Osteoblast (primary cell): ENCODE measurements at regions not wholly inside any gene's neighbourhood (a gene's known extent, or its start where the extent isn't known, plus 50 kb on each side); places are given as distances from the start of the nearest gene placed in this dataset.

Experiments
- DNase-seq: peaks from one replicate; pipeline ENCODE4 v3.0.0; 2011; ENCODE audit warnings: low spot score, mixed read lengths; ENCODE audit not compliant: insufficient read length; ENCODE audit errors: missing footprints
- H2AFZ ChIP-seq: 2 replicates; pipeline ENCODE4 v1.6.0; 2011; ENCODE audit warnings: mild to moderate bottlenecking, low read length
- H3K27ac ChIP-seq: 2 replicates; pipeline ENCODE4 v1.5.1; 2011; ENCODE audit warnings: mild to moderate bottlenecking, low read depth, low read length, moderate library complexity
- H3K27me3 ChIP-seq: 2 replicates; pipeline ENCODE4 v1.6.0; 2012; ENCODE audit warnings: mild to moderate bottlenecking, control low read depth, inconsistent platforms, low read length, moderate library complexity; ENCODE audit not compliant: insufficient read depth
- H3K36me3 ChIP-seq: 2 replicates; pipeline ENCODE4 v1.5.1; 2011; ENCODE audit warnings: mild to moderate bottlenecking, low read length, control low read depth, moderate library complexity; ENCODE audit not compliant: insufficient read depth
- H3K4me1 ChIP-seq: 2 replicates; pipeline ENCODE4 v1.5.1; 2011; ENCODE audit warnings: mild to moderate bottlenecking, low read length, control low read depth, moderate library complexity; ENCODE audit not compliant: insufficient read depth
- H3K4me2 ChIP-seq: 2 replicates; pipeline ENCODE4 v1.6.0; 2011; ENCODE audit warnings: mild to moderate bottlenecking, low read length; ENCODE audit not compliant: insufficient read depth
- H3K4me3 ChIP-seq: fragments of 200-600 bp; sonication (generic); 3 replicates; pipeline ENCODE4 v1.5.1; 2012; ENCODE audit warnings: mild to moderate bottlenecking, low read length, inconsistent platforms; ENCODE audit not compliant: insufficient read depth
- H3K79me2 ChIP-seq: 2 replicates; pipeline ENCODE4 v1.6.0; 2012; ENCODE audit warnings: mild to moderate bottlenecking, low read length, control low read depth, inconsistent platforms; ENCODE audit not compliant: insufficient read depth
- H3K9me3 ChIP-seq: 2 replicates; pipeline ENCODE4 v1.5.1; 2011; ENCODE audit warnings: low read depth, low read length, control low read depth
- H4K20me1 ChIP-seq: 2 replicates; pipeline ENCODE4 v1.6.0; 2012; ENCODE audit warnings: mild to moderate bottlenecking, low read length, control low read depth; ENCODE audit not compliant: insufficient read depth
- CTCF ChIP-seq: IDR thresholded peaks from 2 replicates; pipeline ENCODE4 v1.5.1; 2011; ENCODE audit warnings: mild to moderate bottlenecking, low read depth, low read length, moderate library complexity; ENCODE audit errors: extremely low read depth

GRCh38 chr22:27594020-27594419, 207.5 kb downstream of the MN1 start:
- no peaks in the 10 kb centered on the region for H4K20me1 ChIP-seq
- no peak overlapping the region for H2AFZ ChIP-seq
- H3K27ac ChIP-seq, result no peak overlapping the region
- H3K36me3 ChIP-seq, result no peaks in the 10 kb centered on the region
- TF ChIP-seq CTCF, result no peak
- H3K4me2 ChIP-seq, result no peak overlapping the region
- H3K9me3 ChIP-seq, result no peaks in the 10 kb centered on the region
- H3K27me3 ChIP-seq, result peaks cover 10% of the 10 kb centered on the region
- H3K4me3 ChIP-seq, result no peak overlapping the region
- no peak for DNase-seq
- H3K79me2 ChIP-seq, result no peaks in the 10 kb centered on the region
- H3K4me1 ChIP-seq, result no peaks in the 10 kb centered on the region

- no peaks in the 10 kb centered on the region for H3K4me1 ChIP-seq
- H4K20me1 ChIP-seq, result no peaks in the 10 kb centered on the region
- no peaks in the 10 kb centered on the region for H3K9me3 ChIP-seq
- TF ChIP-seq CTCF, result no peak
- no peak overlapping the region for H3K4me3 ChIP-seq
- H3K27ac ChIP-seq, result no peak overlapping the region
- DNase-seq, result no peak
- H3K27me3 ChIP-seq, result peaks cover 10% of the 10 kb centered on the region
- no peak overlapping the region for H3K4me2 ChIP-seq
- no peak overlapping the region for H2AFZ ChIP-seq
- no peaks in the 10 kb centered on the region for H3K36me3 ChIP-seq
- no peaks in the 10 kb centered on the region for H3K79me2 ChIP-seq
These were observed 207.0 kb downstream of the MN1 start for GRCh38 chr22:27594474-27595134.

GRCh38 chr22:27596133-27596870, 205.3 kb downstream of the MN1 start:
- H3K9me3 ChIP-seq, result no peaks in the 10 kb centered on the region
- peaks cover 10% of the 10 kb centered on the region for H3K27me3 ChIP-seq
- no peak overlapping the region for H3K27ac ChIP-seq
- DNase-seq, result no peak
- no peaks in the 10 kb centered on the region for H3K79me2 ChIP-seq
- no peaks in the 10 kb centered on the region for H3K36me3 ChIP-seq
- H2AFZ ChIP-seq, result no peak overlapping the region
- no peaks in the 10 kb centered on the region for H3K4me1 ChIP-seq
- H4K20me1 ChIP-seq, result no peaks in the 10 kb centered on the region
- no peak overlapping the region for H3K4me3 ChIP-seq
- no peak overlapping the region for H3K4me2 ChIP-seq
- TF ChIP-seq CTCF, result no peak

- no peaks in the 10 kb centered on the region for H4K20me1 ChIP-seq
- H3K4me3 ChIP-seq, result no peak overlapping the region
- H3K27ac ChIP-seq, result no peak overlapping the region
- DNase-seq, result no peak
- no peaks in the 10 kb centered on the region for H3K36me3 ChIP-seq
- no peaks in the 10 kb centered on the region for H3K4me1 ChIP-seq
- no peaks in the 10 kb centered on the region for H3K79me2 ChIP-seq
- no peaks in the 10 kb centered on the region for H3K9me3 ChIP-seq
- H3K4me2 ChIP-seq, result no peak overlapping the region
- no peak overlapping the region for H2AFZ ChIP-seq
- H3K27me3 ChIP-seq, result peaks cover 6% of the 10 kb centered on the region
- TF ChIP-seq CTCF, result peak; percentile 5
These were observed 203.7 kb downstream of the MN1 start for GRCh38 chr22:27597703-27598444.
